Non-pigmented ciliary epithelial cell (primary cell): ENCODE measurements at regions not wholly inside any gene's neighbourhood (a gene's known extent, or its start where the extent isn't known, plus 50 kb on each side); places are given as distances from the start of the nearest gene placed in this dataset.

Experiments used
- DNase-seq: peaks from one replicate; pipeline ENCODE4 v3.0.0-alpha.2; 2010; ENCODE audit warnings: low read depth

GRCh38 chr5:35319333-35320002, 89.2 kb upstream of the PRLR start:
- DNase-seq, result no peak

- DNase-seq, result no peak
These were observed 87.3 kb upstream of the PRLR start for GRCh38 chr5:35317586-35317985.

GRCh38 chr5:35316611-35317274, 86.5 kb upstream of the PRLR start:
- DNase-seq, result no peak

DNA sequence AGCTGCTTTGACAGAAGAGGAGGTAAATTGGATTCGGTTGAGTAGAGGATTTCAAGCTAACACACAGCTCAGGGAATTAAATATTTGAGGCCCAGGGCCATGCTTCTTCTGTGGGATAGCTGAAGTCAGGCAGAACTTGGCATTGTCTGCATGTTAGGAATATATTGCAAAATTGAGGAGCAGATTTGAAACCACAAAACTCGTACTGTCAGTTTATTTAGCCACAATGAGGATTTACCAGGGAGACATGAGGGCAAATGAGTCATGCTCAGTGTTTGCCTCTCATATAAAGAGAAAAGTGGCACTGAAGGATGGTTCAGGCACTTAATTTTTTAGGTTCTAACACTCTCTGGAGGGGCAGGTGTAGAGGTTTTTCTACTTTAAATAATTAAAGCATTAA, 83.0 kb upstream of the PRLR start:
- DNase-seq, result peak; percentile 26

DNA sequence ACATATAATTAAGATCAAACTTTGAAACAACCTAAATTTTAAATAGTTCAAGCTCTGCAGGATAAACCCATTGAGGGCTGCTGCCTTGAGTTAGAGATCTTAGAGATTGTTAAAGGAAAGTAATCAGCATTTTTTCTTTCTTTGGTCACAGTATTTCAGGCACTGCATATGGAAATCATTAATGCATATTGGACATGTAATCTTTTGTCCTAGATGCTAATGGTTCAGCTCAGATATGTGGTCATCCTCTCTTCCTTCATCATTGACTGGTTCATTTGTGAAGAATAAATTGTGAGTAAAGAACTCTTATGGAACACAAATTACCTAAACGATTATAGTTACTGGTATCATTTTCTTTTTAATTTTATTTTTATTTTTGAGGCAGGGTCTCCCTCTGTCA, 82.0 kb upstream of the PRLR start:
- DNase-seq, result no peak

DNA sequence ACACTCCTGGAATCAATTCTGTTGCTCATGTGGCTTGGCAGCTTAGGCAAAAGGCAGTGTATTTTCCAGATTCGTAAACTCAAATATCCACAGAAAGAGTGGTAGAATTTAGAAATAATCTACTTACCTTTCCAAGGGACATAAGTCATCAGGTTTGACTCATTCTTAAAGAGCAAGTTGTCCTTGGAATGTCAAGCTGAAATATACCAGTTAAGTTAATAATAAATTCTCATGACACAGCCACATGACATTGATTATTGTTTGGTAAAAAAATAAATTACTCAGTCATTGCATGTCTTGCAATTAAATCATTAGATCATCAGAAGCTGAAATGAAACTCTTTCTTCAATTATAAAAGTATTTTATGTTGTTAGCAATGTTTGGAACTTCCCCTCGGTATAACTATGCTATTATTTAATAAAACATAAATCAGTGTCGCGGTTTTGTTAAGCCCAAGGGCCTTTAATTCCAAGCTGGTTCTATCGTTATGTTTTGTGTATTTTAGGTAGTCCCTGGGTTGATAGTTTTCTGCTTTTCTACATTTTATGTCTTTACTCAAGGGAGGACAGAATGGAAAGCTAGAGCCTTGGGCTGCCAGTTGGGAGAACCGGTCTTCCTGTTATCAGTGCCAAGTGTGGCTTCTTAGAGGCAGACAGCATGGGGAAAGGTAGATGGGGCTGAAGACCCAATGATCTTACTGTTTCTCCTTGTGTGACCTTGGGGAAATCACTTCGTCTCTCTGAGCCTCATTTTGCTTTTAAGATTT, 79.3 kb upstream of the PRLR start:
- DNase-seq, result no peak

DNA sequence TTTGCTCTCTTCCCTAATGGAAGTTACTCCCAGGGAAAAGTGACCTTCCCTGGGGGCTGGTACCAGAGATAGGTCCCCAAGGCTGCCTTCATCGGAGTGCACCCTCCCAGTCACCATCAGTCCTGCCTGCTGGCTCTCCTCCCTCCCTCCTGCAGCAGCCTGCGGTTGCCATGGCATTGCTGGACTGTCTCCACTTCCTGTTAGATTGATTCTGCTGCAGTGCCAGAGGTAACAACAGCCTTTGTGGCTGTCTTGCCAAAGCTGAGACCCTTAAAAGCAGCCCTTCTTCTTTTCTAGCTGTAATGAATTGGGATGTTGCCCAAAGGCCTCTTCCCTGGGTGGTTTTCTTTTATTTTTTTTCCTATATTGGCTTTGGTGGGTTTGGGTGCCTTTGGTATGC, 78.1 kb upstream of the PRLR start:
- no peak for DNase-seq

- DNase-seq, result no peak
These were observed 76.6 kb upstream of the PRLR start for GRCh38 chr5:35306716-35307365.

DNA sequence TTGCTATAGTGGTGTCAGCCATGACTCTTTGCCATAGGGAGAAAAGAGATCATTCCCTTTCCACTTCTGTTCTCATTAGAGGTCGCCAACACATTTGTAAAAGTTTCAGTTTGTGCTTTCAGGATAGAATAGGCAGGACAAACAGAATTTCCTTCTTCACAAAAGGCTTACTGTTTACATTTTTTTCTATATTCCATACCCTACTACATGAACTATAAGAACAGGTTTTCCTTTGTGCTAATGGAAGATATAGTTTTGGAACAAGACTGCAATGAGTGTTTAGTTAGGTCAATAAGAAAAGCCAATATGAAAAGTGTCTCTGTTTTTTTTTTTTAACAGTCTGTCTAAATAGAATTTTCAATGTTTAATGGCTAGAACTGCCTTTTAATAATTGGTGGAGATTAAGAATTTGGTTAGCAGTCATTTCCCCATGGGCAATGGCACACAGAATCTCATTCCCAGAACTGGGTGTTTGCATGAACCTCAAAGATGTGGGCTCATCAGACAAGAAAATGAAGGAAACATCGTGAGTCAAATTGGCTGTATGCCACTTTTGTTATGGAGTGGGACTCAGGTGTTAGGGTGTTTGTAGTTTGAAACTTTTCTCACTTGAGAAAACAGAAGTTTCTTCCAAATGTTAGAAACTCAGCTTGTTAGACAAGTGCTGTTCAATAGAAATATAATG, 75.2 kb upstream of the PRLR start:
- no peak for DNase-seq

- no peak for DNase-seq
These were observed 74.0 kb upstream of the PRLR start for GRCh38 chr5:35304291-35304690.

DNA sequence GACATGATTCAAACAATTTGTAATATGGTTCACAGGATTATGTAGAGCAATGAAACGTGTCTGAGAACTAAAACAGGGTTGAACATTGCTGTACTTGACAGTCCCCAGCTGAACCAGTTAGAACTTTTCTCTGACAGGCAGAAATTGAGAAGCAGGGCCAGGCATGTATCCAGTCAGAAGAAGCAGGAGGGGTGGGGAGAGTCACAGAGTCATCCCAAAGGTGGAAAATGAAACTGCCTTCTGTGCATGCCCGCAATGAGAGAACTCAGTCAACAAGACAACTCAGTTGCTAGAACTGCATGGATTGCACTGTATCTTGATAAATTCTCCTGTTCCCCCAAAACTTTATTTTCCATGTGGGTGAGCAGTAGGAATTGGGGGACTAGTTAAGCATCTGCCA, 72.9 kb upstream of the PRLR start:
- no peak for DNase-seq

DNA sequence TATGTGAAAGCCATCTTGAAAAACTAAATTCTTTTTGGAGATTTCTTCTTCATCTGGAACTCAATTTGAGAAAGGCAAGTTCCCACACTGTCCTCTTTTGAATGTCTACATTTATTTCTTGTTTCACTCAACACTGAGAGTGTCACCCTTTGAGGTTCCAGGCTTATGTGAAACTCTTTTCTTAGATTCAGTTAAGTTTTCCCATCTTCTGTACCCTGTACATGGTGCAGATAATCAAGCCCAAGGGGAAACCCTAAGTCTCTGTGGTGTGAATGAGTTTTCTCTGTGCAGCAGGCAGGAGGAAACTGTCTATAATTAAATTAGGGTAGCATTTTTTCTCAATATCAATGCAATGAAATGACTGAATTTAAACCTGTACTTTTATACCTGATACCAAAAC, 72.3 kb upstream of the PRLR start:
- DNase-seq, result no peak

DNA sequence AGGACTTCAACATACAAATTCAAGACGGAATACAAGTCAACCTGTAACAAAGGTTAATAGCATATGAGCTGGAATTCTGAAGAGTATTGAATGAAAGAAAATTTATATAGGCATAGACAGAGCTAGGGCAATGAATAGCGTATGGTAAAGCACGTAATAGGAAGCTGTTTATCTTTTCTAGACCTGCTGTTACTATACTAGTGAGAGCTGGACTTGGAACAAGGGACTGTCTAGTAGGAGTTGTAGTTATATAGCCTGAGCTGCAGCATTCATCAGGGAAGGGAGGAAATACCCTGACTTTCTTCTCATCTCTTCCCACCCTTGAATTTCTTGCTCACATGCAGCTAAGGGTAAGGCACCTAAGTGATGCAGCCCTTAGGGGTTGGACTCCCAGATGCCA, 67.5 kb upstream of the PRLR start:
- no peak for DNase-seq

DNA sequence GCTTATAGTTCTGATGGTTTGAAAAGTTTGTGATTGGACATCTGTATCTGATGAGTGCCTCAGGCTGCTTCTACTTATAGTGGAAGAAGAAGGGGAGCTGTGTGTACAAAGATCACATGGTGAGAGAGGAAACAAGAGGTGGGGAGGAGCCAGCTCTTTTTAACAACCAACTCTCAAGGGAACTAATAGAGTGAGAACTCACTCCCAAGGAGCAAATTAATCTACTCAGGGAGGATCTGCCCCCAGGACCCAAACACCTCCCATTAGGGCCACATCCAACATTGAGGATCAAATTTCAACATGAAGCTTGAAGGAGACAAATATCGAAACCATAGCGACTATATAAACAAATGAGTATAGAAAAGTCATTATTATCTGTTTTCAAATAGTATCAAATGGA, 64.7 kb upstream of the PRLR start:
- no peak for DNase-seq

- no peak for DNase-seq
These were observed 63.7 kb upstream of the PRLR start for GRCh38 chr5:35294017-35294416.

DNA sequence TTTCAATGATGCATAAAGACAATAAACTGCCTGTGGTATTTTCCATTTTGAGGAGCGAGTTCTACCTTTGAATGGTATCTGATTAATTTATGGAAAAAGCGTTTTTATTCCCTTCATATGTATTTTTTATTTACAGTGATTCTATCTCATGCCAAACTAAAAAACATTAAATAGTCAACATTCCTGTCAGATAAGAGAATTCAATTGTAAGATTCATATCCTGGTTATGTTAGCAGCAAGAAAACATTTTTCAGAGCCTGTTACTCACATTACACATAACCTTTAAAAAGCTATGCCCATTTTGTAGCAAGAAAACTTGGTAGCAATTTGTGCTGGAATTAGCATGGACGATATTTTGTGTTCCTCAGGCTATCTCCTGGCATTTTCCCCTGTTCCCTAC, 55.1 kb upstream of the PRLR start:
- DNase-seq, result no peak

DNA sequence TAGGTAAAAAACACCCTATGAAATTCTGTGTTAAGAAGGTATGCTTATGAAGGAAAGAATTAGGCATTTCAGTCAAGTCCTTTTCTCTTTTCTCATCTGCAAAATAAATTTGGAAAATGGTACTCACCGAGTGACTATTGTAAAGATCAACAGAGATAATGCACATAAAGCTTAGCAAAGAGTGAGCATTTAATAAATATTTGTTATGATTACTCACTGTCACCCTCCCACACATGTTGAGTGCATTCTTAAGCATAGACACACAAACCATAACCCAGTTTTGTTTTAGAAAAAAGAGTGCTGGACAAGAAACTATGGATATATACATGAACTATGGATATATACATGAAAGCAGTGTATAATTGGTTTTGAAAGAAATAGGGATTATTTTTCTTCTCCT, 54.7 kb upstream of the PRLR start:
- no peak for DNase-seq

DNA sequence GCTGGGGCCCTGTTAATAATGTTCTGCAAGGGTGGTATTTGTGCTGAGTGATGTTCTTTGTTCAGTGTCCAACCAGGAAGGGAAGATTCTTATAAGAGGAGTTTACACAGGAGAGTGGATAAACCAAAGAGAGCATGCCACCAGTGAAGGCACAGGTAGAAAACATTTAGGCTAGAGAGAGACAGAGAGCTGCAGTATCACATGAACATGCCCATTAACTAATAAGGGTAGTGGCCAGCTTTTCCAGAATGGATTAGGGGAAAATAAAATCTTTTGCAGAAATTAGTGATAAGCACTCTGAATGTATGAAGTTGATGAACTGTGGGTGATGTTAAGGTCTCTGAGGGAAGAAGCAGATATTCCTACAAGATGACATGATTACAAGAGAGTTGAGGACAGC, 54.1 kb upstream of the PRLR start:
- DNase-seq, result no peak

DNA sequence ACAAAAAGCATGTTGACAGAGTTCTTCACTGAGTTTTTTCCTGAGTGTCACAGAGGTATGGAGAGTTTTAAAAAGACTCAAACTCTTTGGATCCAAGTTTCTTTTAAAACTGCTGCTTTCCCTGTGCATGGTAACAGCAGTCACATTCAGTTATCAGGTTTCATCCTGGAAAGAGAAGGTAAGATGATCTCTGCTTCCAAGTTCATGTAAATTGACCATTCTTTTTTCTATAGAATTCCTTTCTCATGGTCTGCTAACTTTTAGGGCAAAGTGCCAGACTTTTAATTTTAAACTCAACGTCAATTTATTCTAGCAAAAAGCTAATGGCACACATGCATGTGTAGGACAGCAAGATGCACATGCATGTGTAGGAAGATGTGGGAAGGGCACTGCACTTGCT, 52.5 kb upstream of the PRLR start:
- no peak for DNase-seq

GRCh38 chr5:35281613-35282012, 51.3 kb upstream of the PRLR start:
- DNase-seq, result no peak
